GM06990 (cell line): ENCODE measurements at regions not wholly inside any gene's neighbourhood (a gene's known extent, or its start where the extent isn't known, plus 50 kb on each side); places are given as distances from the start of the nearest gene placed in this dataset.

Experiments
- DNase-seq: peaks from one replicate; pipeline ENCODE4 v3.0.0-alpha.2; 2011; ENCODE audit not compliant: insufficient read length; ENCODE audit errors: extremely low read depth
- H3K27me3 ChIP-seq: replicated peaks from 2 replicates; pipeline ENCODE4 v1.6.0; 2011; ENCODE audit warnings: low read length; ENCODE audit not compliant: control insufficient read depth, insufficient read depth
- H3K36me3 ChIP-seq: 2 replicates; pipeline ENCODE4 v1.5.1; 2011; ENCODE audit warnings: low read length; ENCODE audit not compliant: control insufficient read depth, insufficient read depth
- H3K4me3 ChIP-seq: replicated peaks from 2 replicates; pipeline ENCODE4 v1.5.1; 2011; ENCODE audit warnings: low read depth, mild to moderate bottlenecking, control low read depth, low read length
- CTCF ChIP-seq: IDR thresholded peaks from 2 replicates; pipeline ENCODE4 v1.5.1; 2011; ENCODE audit warnings: low read length, control low read depth, mild to moderate bottlenecking, inconsistent platforms; ENCODE audit not compliant: insufficient read depth, poor library complexity, severe bottlenecking

DNA sequence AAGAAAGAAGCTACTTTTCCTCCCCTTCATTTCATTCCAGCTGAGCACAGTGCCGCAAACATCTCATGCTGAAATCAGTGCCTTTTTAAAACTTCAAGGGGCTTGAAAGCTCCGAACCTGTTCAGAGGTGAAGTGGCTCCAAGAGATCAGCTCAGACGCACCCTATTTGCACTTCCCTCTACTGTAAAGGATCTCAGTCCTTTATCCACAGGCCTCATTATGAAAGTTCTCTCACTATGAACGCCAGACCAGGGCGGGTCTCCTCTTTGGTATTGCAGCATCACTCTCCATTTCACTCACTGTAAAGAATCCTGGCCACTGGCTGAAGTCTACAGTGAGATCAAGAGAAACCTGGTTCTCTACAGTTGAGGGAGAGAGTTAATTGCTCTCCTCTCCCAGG, 232.7 kb upstream of the POU3F2 start:
- no peak overlapping the region for H3K4me3 ChIP-seq
- no peak for DNase-seq
- TF ChIP-seq CTCF = no peak
- H3K27me3 ChIP-seq = no peaks in the 10 kb centered on the region
- no peaks in the 10 kb centered on the region for H3K36me3 ChIP-seq

GRCh38 chr6:98605705-98606104, 228.7 kb upstream of the POU3F2 start:
- H3K4me3 ChIP-seq = no peak overlapping the region
- no peak for TF ChIP-seq CTCF
- no peak for DNase-seq
- no peaks in the 10 kb centered on the region for H3K36me3 ChIP-seq
- no peaks in the 10 kb centered on the region for H3K27me3 ChIP-seq

DNA sequence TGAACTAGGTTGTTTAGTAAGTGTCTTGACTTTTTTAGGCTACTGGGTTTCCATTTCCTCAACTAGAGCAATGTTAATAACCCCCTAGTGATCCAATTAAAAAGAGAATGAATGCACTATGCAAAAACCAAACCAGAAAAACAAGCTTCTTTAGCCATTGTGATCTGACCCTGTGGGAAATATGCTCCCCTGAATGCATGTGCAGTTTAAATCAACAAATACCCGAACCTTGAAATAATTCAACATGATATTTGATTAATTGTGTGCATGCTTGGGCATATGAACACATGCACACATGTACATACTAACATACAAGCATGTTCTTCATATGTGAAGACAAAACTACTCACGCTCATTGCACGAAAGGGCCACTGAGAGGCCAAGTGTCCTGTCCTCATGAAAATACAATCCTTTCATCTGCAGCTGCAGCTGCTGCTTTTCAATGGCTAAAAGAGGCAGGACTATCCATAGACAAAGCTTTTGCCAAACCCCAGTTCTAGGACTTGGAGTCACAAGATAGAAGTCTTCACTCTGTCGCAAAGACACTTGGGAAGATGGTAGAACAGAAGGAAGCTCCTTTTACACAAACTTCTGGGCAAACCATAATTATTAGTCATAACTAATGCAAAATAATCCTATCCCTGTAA, 207.1 kb upstream of the POU3F2 start:
- H3K4me3 ChIP-seq = no peak overlapping the region
- H3K27me3 ChIP-seq = no peaks in the 10 kb centered on the region

DNA sequence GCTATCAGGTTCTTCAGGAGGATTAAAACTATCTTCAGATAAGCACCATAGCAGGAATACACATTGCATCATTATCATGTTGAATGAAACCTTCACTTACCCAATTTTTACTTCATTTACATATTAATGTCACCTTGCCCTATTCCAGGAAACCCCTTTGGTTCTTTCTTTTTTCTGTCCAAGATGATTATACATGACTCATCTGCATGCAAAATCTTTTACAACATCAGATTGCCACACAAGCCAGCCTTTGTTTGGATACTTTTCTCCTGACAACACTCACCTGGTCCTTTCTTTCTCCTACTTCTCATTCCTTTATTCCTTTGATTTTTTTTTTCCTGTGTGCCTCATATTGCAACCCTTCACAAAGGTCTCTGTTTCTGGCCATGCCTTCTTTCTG, 200.5 kb upstream of the POU3F2 start:
- H3K4me3 ChIP-seq = no peak overlapping the region
- no peak for DNase-seq
- no peaks in the 10 kb centered on the region for H3K27me3 ChIP-seq
- H3K36me3 ChIP-seq = no peaks in the 10 kb centered on the region
- no peak for TF ChIP-seq CTCF

More for the DNA sequence above, 207.1 kb upstream of the POU3F2 start:
- no peak for DNase-seq
- no peaks in the 10 kb centered on the region for H3K36me3 ChIP-seq
- no peak for TF ChIP-seq CTCF

GRCh38 chr6:98634569-98634968, 199.8 kb upstream of the POU3F2 start:
- H3K27me3 ChIP-seq = no peaks in the 10 kb centered on the region

More at GRCh38 chr6:98634569-98634968, 199.8 kb upstream of the POU3F2 start:
- Histone ChIP-seq H3K4me3 (no peak overlapping the region), H3K36me3 (no peaks in the 10 kb centered on the region)
- DNase-seq = no peak
- no peak for TF ChIP-seq CTCF
